ENCODE measurements at regions not wholly inside any gene's neighbourhood (a gene's known extent, or its start where the extent isn't known, plus 50 kb on each side); places are given as distances from the start of the nearest gene placed in this dataset.

DNA sequence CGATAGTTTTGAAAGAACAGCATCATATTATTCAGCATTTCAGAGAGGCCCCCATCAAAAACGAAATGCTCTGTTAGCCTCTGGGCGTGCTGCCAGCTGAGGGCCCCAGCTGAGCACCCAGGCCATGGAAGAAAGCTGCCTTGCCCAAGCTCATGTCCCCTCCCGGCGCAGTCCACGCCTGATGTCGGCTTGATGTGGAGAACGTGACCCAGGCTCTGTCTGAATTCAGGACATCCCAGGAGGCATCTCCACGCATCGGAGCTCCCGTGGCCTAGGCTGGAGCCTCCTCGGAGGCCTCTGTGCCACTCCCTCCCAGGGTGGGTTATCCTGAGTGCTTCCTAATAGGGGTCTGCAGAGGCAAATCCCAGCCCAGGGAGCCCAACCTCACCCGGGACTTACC lies 218.3 kb upstream of the AKR1E2 start:
- H3K9ac ChIP-seq (replicated peaks; ENCODE audit: extremely low read depth, insufficient read depth, low read length) = no peak overlapping the region
- H3K27me3 ChIP-seq (ENCODE audit: control insufficient read depth in 2 of 2, insufficient read depth in 2 of 2, low read length in 2 of 2) = no peaks in the 10 kb centered on the region
- no TSS peak for BruUV-seq (replicated peaks)
- ChIA-PET POLR2A (no interaction called here), CTCF (no interaction called here)
- no peaks in the 10 kb centered on the region for H3K4me1 ChIP-seq (ENCODE audit: control insufficient read depth, extremely low read depth, insufficient read depth, low read length)
- FAIRE-seq (no peak), DNase-seq (ENCODE audit: low read depth, low spot score) (no peak)
- no peaks in the 10 kb centered on the region for H4K20me1 ChIP-seq (replicated peaks; ENCODE audit: control insufficient read depth, extremely low read depth, insufficient read depth, low read length)
- TF ChIP-seq MAX (IDR thresholded peaks at IDR 0.05; ENCODE audit: insufficient read depth, insufficient read length) (no peak), POLR2AphosphoS5 (IDR thresholded peaks at IDR 0.05; ENCODE audit: insufficient read depth, low read depth, low read length) (no peak), EZH2 (IDR thresholded peaks at IDR 0.05; ENCODE audit: borderline replicate concordance, low read depth, low read length, severe bottlenecking) (no peak), JUN (IDR thresholded peaks at IDR 0.05; ENCODE audit: borderline replicate concordance, insufficient read depth, insufficient read length, low read depth) (no peak), MYC (IDR thresholded peaks at IDR 0.05; ENCODE audit: low read depth, low read length) (no peak), GATA2 (IDR thresholded peaks at IDR 0.05; ENCODE audit: insufficient read depth, insufficient read length, low read depth, low read length) (no peak), POLR2A (IDR thresholded peaks at IDR 0.05; ENCODE audit: low read depth, low read length) (no peak), FOS (IDR thresholded peaks at IDR 0.05; ENCODE audit: borderline replicate concordance, insufficient read depth, low read length) (no peak)
- TF ChIP-seq, protein P1, sequence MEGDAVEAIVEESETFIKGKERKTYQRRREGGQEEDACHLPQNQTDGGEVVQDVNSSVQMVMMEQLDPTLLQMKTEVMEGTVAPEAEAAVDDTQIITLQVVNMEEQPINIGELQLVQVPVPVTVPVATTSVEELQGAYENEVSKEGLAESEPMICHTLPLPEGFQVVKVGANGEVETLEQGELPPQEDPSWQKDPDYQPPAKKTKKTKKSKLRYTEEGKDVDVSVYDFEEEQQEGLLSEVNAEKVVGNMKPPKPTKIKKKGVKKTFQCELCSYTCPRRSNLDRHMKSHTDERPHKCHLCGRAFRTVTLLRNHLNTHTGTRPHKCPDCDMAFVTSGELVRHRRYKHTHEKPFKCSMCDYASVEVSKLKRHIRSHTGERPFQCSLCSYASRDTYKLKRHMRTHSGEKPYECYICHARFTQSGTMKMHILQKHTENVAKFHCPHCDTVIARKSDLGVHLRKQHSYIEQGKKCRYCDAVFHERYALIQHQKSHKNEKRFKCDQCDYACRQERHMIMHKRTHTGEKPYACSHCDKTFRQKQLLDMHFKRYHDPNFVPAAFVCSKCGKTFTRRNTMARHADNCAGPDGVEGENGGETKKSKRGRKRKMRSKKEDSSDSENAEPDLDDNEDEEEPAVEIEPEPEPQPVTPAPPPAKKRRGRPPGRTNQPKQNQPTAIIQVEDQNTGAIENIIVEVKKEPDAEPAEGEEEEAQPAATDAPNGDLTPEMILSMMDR (IDR thresholded peaks at IDR 0.05; ENCODE audit: extremely low read depth in 1 of 2, insufficient read depth in 1 of 2, low read depth in 1 of 2, low read length in 2 of 2) = no peak
- no peak overlapping the region for H3K27ac ChIP-seq (ENCODE audit: insufficient read depth, low read depth, low read length)
- H3K9me1 ChIP-seq (replicated peaks; ENCODE audit: control insufficient read depth, extremely low read depth, insufficient read depth, low read length) = no peaks in the 10 kb centered on the region
- H3K9me3 ChIP-seq (replicated peaks; ENCODE audit: control insufficient read depth, insufficient read depth, low read length) = no peaks in the 10 kb centered on the region
- dilution Hi-C loops (cut with MboI; ENCODE audit: extremely low pct_ligation_motif_present, low sequenced_read_pairs) (no loop called here), intact Hi-C loops (cut with micrococcal nuclease) (no loop called here)
- H3K4me2 ChIP-seq (ENCODE audit: insufficient read depth, low read length) = no peak overlapping the region
- H3K79me2 ChIP-seq (ENCODE audit: control insufficient read depth, insufficient read depth, low read length) = no peaks in the 10 kb centered on the region
- H3K36me3 ChIP-seq (ENCODE audit: control insufficient read depth in 2 of 2, extremely low read depth in 1 of 2, insufficient read depth in 2 of 2, low read length in 2 of 2) = no peaks in the 10 kb centered on the region
- H3K4me3 ChIP-seq (replicated peaks in 1 of 3; ENCODE audit: insufficient read depth in 1 of 3, low read depth in 1 of 3, low read length in 3 of 3) = no peak overlapping the region
- H2AFZ ChIP-seq (ENCODE audit: low read depth, low read length) = no peak overlapping the region
